ENCODE measurements at regions not wholly inside any gene's neighbourhood (a gene's known extent, or its start where the extent isn't known, plus 50 kb on each side); places are given as distances from the start of the nearest gene placed in this dataset.

DNA sequence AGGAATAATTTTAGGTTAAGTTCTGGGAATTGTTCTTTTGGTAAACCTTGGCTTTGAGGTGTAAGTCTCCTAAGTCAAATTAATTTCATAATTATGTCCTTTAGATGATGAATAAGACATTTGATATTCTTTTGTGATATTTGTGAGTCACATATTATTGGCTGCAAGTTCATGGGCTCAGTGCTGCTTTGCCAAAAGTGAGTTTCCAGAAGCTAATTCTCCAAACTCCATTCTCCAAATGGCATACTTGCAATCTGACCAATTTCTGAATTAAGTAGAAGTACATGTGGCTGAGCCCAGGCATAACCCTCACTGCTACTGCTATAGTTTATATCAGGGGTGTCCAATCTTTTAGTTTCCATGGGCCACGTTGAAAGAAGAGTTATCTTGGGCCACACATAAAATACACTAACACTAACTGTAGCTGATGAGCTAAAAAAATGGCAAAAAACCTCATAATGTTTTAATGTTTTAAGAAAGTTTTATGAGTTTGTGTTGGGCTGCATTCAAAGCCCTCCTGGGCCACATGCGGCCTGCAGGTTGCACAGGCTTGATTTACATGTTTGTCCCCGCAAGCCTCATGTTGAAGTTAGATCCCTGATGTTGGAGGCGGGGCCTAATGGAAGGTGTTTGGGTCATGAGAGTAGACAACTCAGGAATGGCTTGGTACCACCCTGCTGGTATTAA is 196.1 kb downstream of the ZNF330 start:
- TF ChIP-seq CTCF (IDR thresholded peaks at IDR 0.05; ENCODE audit: low read depth, low read length, missing control alignments), result no peak
- no peak for DNase-seq
- no peaks in the 10 kb centered on the region for H3K27me3 ChIP-seq (replicated peaks)
- in situ Hi-C loops (cut with HindIII; ENCODE audit: low pct_ligation_motif_present, low sequenced_read_pairs), result no loop called here
- no peak overlapping the region for H3K27ac ChIP-seq
- H3K4me3 ChIP-seq (ENCODE audit: low read depth, low read length), result no peak overlapping the region
- H3K36me3 ChIP-seq (replicated peaks), result no peaks in the 10 kb centered on the region

GRCh38 chr4:141417387-141417786 is 196.7 kb downstream of the ZNF330 start:
- Histone ChIP-seq H3K4me3 (ENCODE audit: low read depth, low read length) (no peak overlapping the region), H3K36me3 (replicated peaks) (no peaks in the 10 kb centered on the region), H3K27me3 (replicated peaks) (no peaks in the 10 kb centered on the region), H3K27ac (no peak overlapping the region)
- peak; percentile 18 for DNase-seq
- in situ Hi-C loops (cut with HindIII; ENCODE audit: low pct_ligation_motif_present, low sequenced_read_pairs), result no loop called here
- no peak for TF ChIP-seq CTCF (IDR thresholded peaks at IDR 0.05; ENCODE audit: low read depth, low read length, missing control alignments)

DNA sequence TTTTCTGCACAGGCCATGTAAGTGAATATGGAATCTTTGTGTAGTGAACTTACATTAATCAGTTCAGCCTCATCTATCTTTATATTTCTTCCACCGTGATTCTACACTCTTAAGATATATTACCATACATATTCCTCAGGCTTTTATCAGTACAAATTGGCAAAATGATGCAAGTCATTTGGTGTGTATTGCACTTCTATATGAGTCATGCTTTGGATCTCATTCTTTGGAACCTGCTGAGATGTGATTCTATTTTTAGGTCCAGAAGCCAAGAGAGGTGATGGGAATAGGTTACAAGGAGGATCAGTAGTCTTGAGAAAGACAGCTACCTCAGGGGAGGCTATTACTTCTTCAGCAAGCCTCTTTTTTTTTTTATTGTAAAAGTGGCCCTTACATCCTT is 204.4 kb downstream of the ZNF330 start:
- in situ Hi-C loops (cut with HindIII; ENCODE audit: low pct_ligation_motif_present, low sequenced_read_pairs), result no loop called here
- no peaks in the 10 kb centered on the region for H3K36me3 ChIP-seq (replicated peaks)
- H3K27ac ChIP-seq, result no peak overlapping the region
- H3K4me3 ChIP-seq (ENCODE audit: low read depth, low read length), result no peak overlapping the region
- no peaks in the 10 kb centered on the region for H3K27me3 ChIP-seq (replicated peaks)
- peak; percentile 51 for DNase-seq
- TF ChIP-seq CTCF (IDR thresholded peaks at IDR 0.05; ENCODE audit: low read depth, low read length, missing control alignments), result no peak

- Histone ChIP-seq H3K36me3 (replicated peaks) (no peaks in the 10 kb centered on the region), H3K27ac (no peak overlapping the region), H3K27me3 (replicated peaks) (no peaks in the 10 kb centered on the region), H3K4me3 (ENCODE audit: low read depth, low read length) (no peak overlapping the region)
- no peak for DNase-seq
- in situ Hi-C loops (cut with HindIII; ENCODE audit: low pct_ligation_motif_present, low sequenced_read_pairs), result no loop called here
- no peak for TF ChIP-seq CTCF (IDR thresholded peaks at IDR 0.05; ENCODE audit: low read depth, low read length, missing control alignments)
Measured at GRCh38 chr4:141427726-141428296, 207.1 kb downstream of the ZNF330 start.

DNA sequence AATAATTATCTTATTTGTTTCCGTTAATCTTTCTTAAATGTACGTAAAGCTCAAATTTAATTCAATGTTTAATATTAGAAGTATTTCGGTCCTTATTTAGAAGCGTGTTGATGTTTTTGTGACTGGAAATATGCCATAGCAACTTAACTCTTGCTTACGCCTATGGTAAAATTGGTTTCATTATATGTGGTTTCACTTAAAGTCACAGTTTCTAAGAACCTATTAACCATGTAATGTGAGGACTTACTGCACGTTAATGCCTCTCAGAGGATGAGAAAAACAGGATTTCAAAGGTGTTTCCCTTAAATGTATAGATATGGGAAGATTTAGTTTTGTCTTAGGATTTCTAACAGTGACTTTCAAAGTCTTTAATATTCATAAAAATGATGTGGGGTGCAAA is 206.4 kb upstream of the IL15 start:
- no peak overlapping the region for H3K4me3 ChIP-seq (ENCODE audit: low read depth, low read length)
- no peak overlapping the region for H3K27ac ChIP-seq
- H3K36me3 ChIP-seq (replicated peaks), result no peaks in the 10 kb centered on the region
- no peak for DNase-seq
- in situ Hi-C loops (cut with HindIII; ENCODE audit: low pct_ligation_motif_present, low sequenced_read_pairs), result no loop called here
- no peaks in the 10 kb centered on the region for H3K27me3 ChIP-seq (replicated peaks)
- TF ChIP-seq CTCF (IDR thresholded peaks at IDR 0.05; ENCODE audit: low read depth, low read length, missing control alignments), result no peak

GRCh38 chr4:141430686-141431085 is 205.7 kb upstream of the IL15 start:
- in situ Hi-C loops (cut with HindIII; ENCODE audit: low pct_ligation_motif_present, low sequenced_read_pairs), result no loop called here
- Histone ChIP-seq H3K27me3 (replicated peaks) (no peaks in the 10 kb centered on the region), H3K27ac (no peak overlapping the region), H3K4me3 (ENCODE audit: low read depth, low read length) (no peak overlapping the region), H3K36me3 (replicated peaks) (no peaks in the 10 kb centered on the region)
- no peak for DNase-seq
- no peak for TF ChIP-seq CTCF (IDR thresholded peaks at IDR 0.05; ENCODE audit: low read depth, low read length, missing control alignments)

All from brain microvascular endothelial cell (primary cell).